Panc1 (cell line): ENCODE measurements at regions not wholly inside any gene's neighbourhood (a gene's known extent, or its start where the extent isn't known, plus 50 kb on each side); places are given as distances from the start of the nearest gene placed in this dataset.

Source experiments
- ATAC-seq: fragments of 200-7000 bp; cut with Tn5 transposase; 2 replicates; pipeline ENCODE4 v1.9.1; 2020; ENCODE audit warnings: mild to moderate bottlenecking, moderate library complexity
- BruUV-seq: library from RNA; stranded (reverse); fragments of 400-500 nt; replicated peaks from 2 replicates; lab custom pipeline; 2021; lab: Mats Ljungman, UMichigan
- CTCF ChIA-PET: fragments of 300-600 bp; sonication (Branson Sonifier 250); formaldehyde crosslinking; loops from one replicate; lab custom pipeline; 2022; ENCODE audit warnings: antibody characterized with exemption; lab: Charles Lee
- POLR2A ChIA-PET: fragments of 300-600 bp; sonication (Branson Sonifier 250); formaldehyde crosslinking; loops from one replicate; lab custom pipeline; 2022; ENCODE audit warnings: antibody characterized with exemption; lab: Charles Lee
- DNase-seq: peaks from one replicate; pipeline ENCODE4 v3.0.0-alpha.2; 2010; ENCODE audit warnings: low read depth, low spot score
- H3K27ac ChIP-seq: 2 replicates; pipeline ENCODE4 v1.5.1; 2011; ENCODE audit warnings: mild to moderate bottlenecking, low read length, inconsistent platforms
- H3K27me3 ChIP-seq: fragments of 200-500 bp; sonication (Bioruptor generic); 2 replicates; pipeline ENCODE4 v1.6.0; 2014; ENCODE audit warnings: low read length, inconsistent platforms; ENCODE audit not compliant: control insufficient read depth, insufficient read depth
- H3K36me3 ChIP-seq: fragments of 200-500 bp; sonication (Bioruptor generic); 2 replicates; pipeline ENCODE4 v1.5.1; 2014; ENCODE audit warnings: inconsistent platforms, mild to moderate bottlenecking, low read length, moderate library complexity; ENCODE audit not compliant: control insufficient read depth, insufficient read depth
- H3K4me1 ChIP-seq: 2 replicates; pipeline ENCODE4 v1.5.1; 2011; ENCODE audit warnings: inconsistent platforms, mild to moderate bottlenecking, low read length, moderate library complexity; ENCODE audit not compliant: control insufficient read depth, insufficient read depth
- H3K4me3 ChIP-seq, 2 experiments: 2 replicates each; pipeline ENCODE4 v1.5.1; 2011 to 2012; ENCODE audit warnings: low read depth in 2 of 2, low read length in 2 of 2, mild to moderate bottlenecking in 2 of 2, inconsistent platforms in 1 of 2, moderate library complexity in 1 of 2
- H3K9me3 ChIP-seq: fragments of 200-500 bp; sonication (Bioruptor generic); 2 replicates; pipeline ENCODE4 v1.5.1; 2014; ENCODE audit warnings: low read depth, mild to moderate bottlenecking, inconsistent platforms, low read length, moderate library complexity; ENCODE audit not compliant: control insufficient read depth, insufficient read depth
- POLR2AphosphoS5 ChIP-seq: IDR thresholded peaks from 2 replicates; pipeline ENCODE4 v1.6.1; 2012; ENCODE audit warnings: mild to moderate bottlenecking, low read depth, low read length, moderate library complexity
- REST ChIP-seq, 2 experiments: IDR thresholded peaks; 2 replicates each; pipeline ENCODE4 v1.6.1; 2011 to 2012; ENCODE audit warnings: low read depth in 2 of 2, control low read depth in 1 of 2, low read length in 1 of 2, mild to moderate bottlenecking in 1 of 2, moderate library complexity in 1 of 2; ENCODE audit not compliant: insufficient read depth in 1 of 2
- SIN3A ChIP-seq: IDR thresholded peaks from 2 replicates; pipeline ENCODE4 v1.6.1; 2012; ENCODE audit warnings: low read depth, mild to moderate bottlenecking, low read length, moderate library complexity, borderline replicate concordance; ENCODE audit not compliant: insufficient read depth
- TCF7L2 ChIP-seq: IDR thresholded peaks from 2 replicates; pipeline ENCODE4 v1.6.1; 2011; ENCODE audit warnings: mild to moderate bottlenecking, low read depth, low read length, inconsistent platforms
- in situ Hi-C: cut with HindIII; loops from 2 replicates; pipeline ENCODE4 v1.10.0; 2016; ENCODE audit warnings: low sequenced_read_pairs, low pct_unique_long_range_greater_than_20kb
- intact Hi-C: fragments of 100-400 bp; cut with micrococcal nuclease; formaldehyde crosslinking; loops from one replicate; pipeline ENCODE4 v1.10.0; 2022; ENCODE audit not compliant: unreplicated experiment
- TF ChIP-seq, protein P1 (sequence below): fragments of 450-650 bp; IDR thresholded peaks from 2 replicates; pipeline ENCODE4 v1.5.1; 2017; ENCODE audit warnings: mild to moderate bottlenecking

DNA sequence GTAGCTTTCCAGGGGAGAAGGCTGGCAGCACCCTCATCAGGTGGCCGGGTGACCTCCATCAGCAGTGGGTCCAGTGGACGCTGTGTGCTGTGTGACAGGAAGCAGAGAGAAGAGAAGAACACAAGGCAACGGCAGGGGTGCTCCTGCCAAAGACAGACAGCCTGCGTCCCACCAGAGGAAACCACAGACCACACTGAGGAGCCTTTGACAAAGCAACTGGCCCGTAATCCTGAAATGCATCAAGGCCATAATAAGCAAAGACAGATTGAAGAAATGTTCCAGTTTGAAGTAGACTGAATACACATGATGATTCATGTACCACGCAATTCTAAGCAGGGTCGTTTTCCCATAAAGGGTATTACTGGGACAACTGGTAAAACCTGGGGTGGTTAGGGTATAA is 172.4 kb downstream of the FBXO15 start:
- Histone ChIP-seq H3K36me3 (no peaks in the 10 kb centered on the region), H3K4me3 (no peak overlapping the region), H3K27me3 (peaks cover 8% of the 10 kb centered on the region; the same call in 1 of the 2 replicates), H3K9me3 (no peaks in the 10 kb centered on the region), H3K4me1 (no peaks in the 10 kb centered on the region), H3K27ac (no peak overlapping the region)
- BruUV-seq: no TSS peak
- ChIA-PET POLR2A (no interaction called here), CTCF (no interaction called here)
- intact Hi-C loops (no loop called here), in situ Hi-C loops (no loop called here)
- TF ChIP-seq, protein P1, sequence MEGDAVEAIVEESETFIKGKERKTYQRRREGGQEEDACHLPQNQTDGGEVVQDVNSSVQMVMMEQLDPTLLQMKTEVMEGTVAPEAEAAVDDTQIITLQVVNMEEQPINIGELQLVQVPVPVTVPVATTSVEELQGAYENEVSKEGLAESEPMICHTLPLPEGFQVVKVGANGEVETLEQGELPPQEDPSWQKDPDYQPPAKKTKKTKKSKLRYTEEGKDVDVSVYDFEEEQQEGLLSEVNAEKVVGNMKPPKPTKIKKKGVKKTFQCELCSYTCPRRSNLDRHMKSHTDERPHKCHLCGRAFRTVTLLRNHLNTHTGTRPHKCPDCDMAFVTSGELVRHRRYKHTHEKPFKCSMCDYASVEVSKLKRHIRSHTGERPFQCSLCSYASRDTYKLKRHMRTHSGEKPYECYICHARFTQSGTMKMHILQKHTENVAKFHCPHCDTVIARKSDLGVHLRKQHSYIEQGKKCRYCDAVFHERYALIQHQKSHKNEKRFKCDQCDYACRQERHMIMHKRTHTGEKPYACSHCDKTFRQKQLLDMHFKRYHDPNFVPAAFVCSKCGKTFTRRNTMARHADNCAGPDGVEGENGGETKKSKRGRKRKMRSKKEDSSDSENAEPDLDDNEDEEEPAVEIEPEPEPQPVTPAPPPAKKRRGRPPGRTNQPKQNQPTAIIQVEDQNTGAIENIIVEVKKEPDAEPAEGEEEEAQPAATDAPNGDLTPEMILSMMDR: no peak
- TF ChIP-seq SIN3A (no peak), REST (IDR thresholded peaks at IDR 0.05; ENCODE audit: insufficient read depth in 1 of 2, low read depth in 2 of 2, low read length in 1 of 2) (no peak), TCF7L2 (no peak), POLR2AphosphoS5 (no peak)
- no peak for ATAC-seq
- no peak for DNase-seq

DNA sequence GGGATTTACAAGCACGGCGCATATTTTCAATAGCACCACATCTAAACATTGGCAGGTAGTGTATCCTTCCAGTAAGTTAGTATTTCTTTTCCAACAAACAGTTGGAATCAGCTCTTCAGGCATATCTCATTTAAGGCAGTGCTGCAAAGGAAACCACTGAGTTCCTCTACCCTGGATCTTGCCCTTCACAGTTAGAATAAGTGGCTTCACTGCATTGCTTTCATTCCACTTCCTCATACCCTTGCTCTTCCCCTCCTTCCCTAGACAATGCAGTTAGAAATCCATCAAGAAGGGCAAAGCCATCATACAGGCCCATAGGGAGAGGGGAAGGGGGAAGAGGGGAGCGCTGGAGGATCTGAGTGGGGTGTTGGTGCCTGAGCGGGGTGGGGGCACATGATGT is 173.7 kb downstream of the FBXO15 start:
- BruUV-seq: no TSS peak
- TF ChIP-seq REST (IDR thresholded peaks at IDR 0.05; ENCODE audit: insufficient read depth in 1 of 2, low read depth in 2 of 2, low read length in 1 of 2) (no peak), TCF7L2 (no peak), POLR2AphosphoS5 (no peak), SIN3A (no peak)
- TF ChIP-seq, protein P1: no peak
- in situ Hi-C loops (no loop called here), intact Hi-C loops (no loop called here)
- POLR2A ChIA-PET: no interaction called here
- Histone ChIP-seq H3K27ac (no peak overlapping the region), H3K36me3 (no peaks in the 10 kb centered on the region), H3K27me3 (peaks cover 8% of the 10 kb centered on the region; the same call in 1 of the 2 replicates), H3K9me3 (no peaks in the 10 kb centered on the region), H3K4me1 (no peaks in the 10 kb centered on the region), H3K4me3 (no peak overlapping the region)
- CTCF ChIA-PET: no interaction called here
- no peak for DNase-seq
- ATAC-seq: no peak
